HG02588 (cell line): ENCODE measurements at regions not wholly inside any gene's neighbourhood (a gene's known extent, or its start where the extent isn't known, plus 50 kb on each side); places are given as distances from the start of the nearest gene placed in this dataset.

Experiments
- ATAC-seq: cut with Tn5 transposase; IDR thresholded peaks from one replicate; pipeline ENCODE4 v1.9.1; 2021; ENCODE audit warnings: mild to moderate bottlenecking, moderate library complexity; ENCODE audit not compliant: unreplicated experiment

DNA sequence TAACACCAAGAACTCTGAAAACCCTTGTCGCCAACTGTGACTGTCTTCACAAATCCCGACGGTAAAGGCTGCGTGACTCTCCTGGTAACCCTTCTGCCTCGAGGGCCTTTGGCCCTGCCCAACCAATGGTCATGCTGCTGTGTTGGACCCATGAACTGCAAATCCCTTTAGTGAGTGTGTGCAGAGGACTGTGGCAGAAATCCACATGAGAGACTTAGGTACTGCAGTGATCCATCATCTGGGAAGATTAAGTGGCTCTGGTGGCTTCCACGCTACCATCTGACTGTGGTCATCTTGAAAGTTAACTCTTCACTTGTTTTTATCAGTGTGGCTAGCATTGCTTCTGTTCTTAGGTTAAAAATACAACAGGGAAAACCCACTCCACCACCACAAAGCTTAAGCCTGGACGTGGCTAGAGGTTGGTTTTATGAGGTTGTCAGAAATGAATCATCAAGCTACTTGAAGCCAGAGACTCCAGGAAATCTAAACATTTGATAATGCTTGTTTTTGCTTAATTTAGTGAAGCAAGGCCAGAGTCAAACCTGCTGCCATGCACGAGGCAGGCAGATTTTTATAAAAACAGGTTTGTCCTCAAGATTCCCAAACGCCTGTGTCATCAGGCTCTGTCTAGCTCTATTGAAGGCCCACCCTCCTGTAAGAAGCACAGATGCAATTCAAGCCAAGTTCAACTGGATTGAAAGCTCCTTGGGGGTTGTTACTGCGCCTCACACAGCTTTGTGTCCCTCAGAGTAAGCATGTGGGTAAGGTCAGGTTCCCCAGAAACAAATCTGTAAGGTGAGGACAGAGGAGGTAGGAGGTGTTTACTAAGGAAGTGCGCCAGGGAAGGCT lies 52.7 kb upstream of the ERCC6L2 start:
- peak; percentile 91 for ATAC-seq

- ATAC-seq: no peak
Measured at GRCh38 chr9:95822015-95822414, 53.5 kb upstream of the ERCC6L2 start.

DNA sequence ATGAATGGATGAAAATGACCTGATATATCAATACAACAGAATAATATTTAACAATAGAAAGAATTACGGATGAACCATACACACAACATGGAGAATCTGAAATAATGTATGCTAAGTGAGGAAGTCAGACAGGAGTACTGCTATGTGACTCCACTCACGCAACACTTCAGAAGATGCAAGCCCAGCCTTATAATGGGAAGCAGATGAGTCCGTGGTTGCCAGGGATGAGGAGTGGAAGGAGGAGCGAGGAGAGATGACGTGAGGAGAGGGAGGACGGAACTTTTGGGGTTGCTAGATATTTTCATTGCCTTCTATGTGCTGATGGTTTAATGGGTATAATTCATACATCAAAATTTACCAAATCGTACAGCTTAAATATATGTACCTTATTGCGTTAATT lies 55.4 kb upstream of the ERCC6L2 start:
- ATAC-seq: no peak

DNA sequence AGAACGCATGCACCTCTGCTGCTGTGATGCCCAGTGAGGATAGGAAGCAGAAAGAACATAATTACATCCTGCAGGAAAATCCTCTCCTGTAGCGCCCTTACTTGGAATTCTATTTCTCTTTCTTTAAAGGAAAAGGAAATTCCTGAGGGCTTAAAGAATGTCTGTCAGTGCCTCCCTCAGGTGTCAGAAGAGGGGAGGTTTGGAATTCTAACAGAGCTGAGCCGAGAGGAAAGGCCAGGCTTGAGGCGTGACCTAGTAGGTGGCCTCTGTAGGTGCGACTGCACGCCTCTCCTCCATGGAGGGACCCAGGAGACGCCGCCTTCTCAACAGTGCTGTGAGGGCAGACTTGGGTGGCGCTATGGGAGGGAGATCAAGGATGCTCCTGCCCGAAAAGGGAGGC lies 55.9 kb upstream of the ERCC6L2 start:
- no peak for ATAC-seq

DNA sequence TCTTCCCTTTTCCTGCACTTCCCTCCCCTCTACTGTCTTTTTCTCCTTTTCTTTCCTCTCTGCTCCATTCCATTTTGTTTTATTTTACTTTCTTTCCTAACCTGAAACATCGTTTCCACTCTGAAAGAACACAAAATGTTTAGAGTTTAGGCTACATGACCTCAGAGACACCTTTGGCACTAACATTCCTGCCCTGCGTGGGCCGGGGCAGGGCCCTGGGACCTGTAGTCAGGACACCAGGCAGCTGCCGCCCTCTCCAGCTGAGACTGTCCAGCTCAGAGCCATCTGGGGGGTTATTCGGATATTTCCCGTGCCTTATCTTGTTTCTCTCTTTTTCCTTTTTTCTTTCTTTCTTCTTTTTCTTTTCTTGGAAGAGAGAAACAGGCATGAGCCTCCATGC lies 58.3 kb upstream of the ERCC6L2 start:
- ATAC-seq: no peak

GRCh38 chr9:95816716-95817115 lies 58.8 kb upstream of the ERCC6L2 start:
- no peak for ATAC-seq

GRCh38 chr9:95815961-95816360 lies 59.5 kb upstream of the ERCC6L2 start:
- no peak for ATAC-seq

GRCh38 chr9:95815133-95815532 lies 60.4 kb upstream of the ERCC6L2 start:
- ATAC-seq: no peak

DNA sequence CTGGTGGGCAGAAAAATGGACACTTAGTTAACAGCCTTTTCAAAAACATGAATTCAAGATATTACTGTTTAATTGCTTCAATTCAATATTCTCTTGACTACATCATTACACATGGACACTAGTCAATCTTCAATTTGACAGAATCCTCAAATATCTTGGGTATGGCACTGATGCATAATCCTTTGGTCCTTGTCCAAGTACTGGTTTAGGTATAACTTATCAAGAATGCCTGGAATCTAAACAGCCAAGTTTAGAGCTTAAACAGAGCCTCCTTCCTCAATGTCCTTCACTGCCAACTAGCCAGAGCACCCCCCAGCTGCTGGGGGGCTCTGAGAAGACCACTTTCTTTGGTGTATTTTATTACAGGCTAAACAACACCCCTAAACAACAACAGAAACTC lies 61.6 kb upstream of the ERCC6L2 start:
- ATAC-seq: no peak

DNA sequence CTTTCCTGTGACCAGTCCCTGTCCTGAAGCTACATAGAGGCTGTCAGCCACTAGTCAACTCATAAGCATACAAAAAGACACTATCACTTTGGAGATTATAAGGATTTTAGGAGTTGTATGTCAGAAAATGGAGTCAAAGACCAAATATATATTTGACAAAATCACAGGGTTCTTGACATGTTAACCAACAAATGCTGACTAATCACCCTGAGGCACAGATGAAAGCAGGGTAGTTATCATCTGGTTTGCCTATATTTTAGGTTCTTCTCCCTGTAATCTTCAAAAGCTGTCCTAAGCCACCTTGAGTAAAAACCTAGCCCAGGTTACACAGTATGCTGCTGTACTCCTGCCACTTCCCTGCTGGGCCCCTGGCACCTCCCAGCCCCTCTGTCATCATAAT lies 64.7 kb upstream of the ERCC6L2 start:
- ATAC-seq: no peak

DNA sequence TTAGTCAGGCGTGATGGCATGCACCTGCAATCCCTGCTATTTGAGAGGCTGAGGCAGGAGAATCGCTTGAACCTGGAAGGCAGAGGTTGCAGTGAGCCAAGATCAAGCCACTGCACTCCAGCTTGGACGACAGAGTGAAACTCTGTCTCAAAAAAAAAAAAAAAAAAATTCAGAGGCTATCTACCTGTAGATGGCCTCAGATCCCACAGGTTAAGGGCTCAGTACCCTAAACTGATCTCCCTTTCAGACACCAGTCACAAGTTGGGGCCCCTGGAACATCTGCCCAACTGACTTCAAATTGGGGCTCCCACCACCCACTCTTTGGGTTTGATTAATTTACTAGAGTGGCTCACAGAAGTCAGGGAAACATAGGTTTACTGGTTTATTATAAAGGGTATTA lies 65.4 kb upstream of the ERCC6L2 start:
- ATAC-seq: no peak

DNA sequence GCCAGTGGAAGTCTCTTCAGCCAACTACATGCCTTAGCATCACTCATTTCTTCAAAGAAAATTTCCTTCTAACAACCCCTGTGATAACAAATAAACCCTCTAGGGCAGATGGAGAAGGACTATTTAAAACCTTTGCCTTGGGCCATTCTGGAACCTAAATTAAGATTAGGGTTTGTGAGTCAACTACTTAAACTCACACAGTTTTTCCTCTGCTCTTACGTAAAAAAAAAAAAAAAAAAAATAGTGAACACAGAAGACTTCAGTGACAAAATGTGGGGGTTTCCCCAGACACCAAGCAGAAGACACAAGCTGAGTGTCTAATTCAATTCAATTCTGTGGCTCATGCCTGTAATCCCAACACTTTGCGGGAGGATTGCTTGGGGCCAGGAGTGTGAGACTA lies 65.8 kb upstream of the ERCC6L2 start:
- ATAC-seq: no peak

- peak; percentile 29 for ATAC-seq
Measured at GRCh38 chr9:95808011-95808410, 67.5 kb upstream of the ERCC6L2 start.

GRCh38 chr9:95807326-95807947 lies 68.1 kb upstream of the ERCC6L2 start:
- peak; percentile 45 for ATAC-seq

- ATAC-seq: no peak
Measured at GRCh38 chr9:95803197-95803596, 72.3 kb upstream of the ERCC6L2 start.

GRCh38 chr9:95801797-95802196 lies 73.7 kb upstream of the ERCC6L2 start:
- no peak for ATAC-seq

DNA sequence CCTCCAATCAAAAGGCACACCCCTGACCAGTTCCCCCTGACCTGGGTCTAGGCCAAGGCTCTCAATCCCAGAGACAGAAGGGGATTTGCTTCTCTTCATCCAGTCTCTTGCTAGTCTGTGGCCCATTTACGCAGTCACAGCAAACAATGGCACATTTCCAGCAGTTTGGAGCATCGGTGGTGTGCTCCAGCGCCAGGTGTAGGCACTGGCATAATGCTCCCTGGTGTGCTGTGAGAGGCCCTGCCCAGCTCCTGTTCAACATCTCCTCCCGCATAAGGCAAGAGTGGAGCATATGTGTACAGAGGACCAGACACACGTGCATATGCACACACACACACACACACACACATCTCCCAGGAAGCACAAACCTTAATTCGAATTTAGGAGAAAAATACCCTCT lies 79.5 kb upstream of the ERCC6L2 start:
- no peak for ATAC-seq

DNA sequence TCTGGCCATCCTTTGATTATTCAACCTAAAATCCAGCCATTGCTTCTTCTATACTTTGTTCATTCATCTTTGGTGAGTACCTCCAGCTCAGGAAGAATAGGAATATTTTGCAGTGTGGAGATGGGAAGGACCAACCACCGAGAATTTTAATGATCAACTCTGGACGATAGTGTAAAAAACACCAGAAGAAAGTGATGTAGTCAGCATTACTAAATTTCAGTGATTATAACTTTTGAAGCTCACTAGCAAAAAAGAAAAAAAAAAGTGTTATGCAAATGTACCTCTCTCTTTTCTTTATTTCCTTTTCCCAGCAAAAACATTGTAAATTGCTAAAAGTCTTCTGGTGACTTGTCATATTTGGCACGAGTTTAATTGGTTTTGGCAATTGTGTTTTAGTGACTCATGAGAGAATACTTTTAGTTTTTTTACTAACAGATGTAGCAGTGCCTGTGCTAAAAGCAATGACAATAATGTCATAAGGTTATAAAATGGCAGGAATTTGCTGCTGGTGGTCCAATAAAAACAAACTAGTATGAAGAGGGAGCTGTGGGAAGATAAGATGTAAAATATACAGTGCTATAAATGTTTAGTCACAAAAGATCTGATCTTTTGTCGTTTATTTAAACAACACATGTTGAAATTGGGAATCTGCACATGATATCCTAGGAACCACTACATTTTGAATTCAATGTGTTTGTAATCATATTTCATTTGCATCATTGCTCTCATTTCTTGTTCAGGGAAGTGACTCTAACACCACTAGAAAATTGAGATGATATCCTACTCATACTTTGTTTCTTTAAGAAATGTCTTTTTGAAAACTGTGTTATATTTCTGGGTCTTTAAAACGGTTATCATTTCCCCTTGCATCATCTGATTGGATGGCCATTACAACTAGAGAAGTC lies 81.3 kb upstream of the ERCC6L2 start:
- no peak for ATAC-seq

DNA sequence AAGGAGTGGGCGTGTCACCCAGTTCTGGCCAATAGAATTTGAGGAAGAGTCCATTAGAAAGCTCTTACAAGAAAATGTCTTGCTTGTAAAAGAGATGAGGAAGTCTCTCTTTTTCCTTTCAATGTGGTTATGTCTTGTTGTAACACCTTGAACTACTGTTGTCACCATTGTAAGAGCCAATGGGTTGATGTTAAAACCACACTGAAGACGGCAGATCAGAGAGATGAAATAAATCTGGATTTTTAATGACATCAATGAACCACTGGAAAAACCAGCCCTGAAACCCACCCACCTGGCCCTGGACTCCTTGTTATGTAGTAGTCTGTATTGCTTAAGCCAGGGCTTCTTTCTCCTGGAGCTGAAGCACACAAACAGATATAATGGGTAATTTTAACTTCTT lies 83.8 kb upstream of the ERCC6L2 start:
- no peak for ATAC-seq

DNA sequence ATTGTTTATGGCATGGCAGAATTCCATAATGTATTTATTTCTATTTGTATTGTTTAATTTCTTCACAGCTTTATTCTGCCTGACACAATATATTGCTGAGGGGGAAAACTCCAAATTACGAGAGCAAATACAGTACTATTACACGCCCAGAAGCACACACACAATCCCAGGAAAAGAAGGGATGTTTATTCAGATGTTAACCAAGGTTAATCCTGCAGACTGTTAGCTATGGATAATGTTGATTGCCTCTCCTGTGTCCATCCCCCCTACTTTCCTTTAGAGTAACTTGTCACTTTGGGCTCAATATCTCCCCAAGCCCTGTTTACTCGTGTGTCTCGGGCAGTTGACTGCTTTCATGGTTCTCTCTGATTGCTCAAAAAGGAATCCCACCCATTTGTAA lies 84.2 kb upstream of the ERCC6L2 start:
- ATAC-seq: no peak

DNA sequence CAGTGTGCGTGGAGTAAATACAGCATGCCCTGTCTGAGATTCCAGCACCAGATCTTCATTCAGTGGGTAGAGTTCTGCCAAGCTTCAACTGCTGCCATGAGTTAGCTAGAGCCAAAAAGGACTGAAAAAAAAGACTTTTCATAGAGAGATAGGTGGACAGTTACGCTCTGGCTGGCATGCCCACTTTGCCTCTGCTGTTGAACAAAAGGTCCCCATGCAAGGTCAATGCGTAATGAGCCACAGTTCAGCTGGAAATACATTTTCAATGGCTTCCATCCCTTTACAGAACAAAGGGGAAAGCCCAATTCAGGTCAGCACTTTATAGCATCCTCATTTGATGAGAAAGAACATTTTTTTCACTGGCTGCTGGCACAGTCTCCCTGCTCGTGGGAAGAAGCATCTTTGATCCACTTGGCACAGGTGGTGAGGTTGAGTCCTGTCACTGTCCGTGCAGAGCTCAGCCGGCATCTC lies 86.9 kb upstream of the ERCC6L2 start:
- ATAC-seq: no peak
